ENCODE measurements at regions not wholly inside any gene's neighbourhood (a gene's known extent, or its start where the extent isn't known, plus 50 kb on each side); places are given as distances from the start of the nearest gene placed in this dataset.
"Not testable (repeated sequence)": the region's sequence is repeated elsewhere in the genome, so short reads cannot be mapped to it uniquely, and the experiment has no call there.

GRCh38 chr10:131810036-131810804 lies 90.6 kb upstream of the PPP2R2D start:
- DNase-seq = no peak

DNA sequence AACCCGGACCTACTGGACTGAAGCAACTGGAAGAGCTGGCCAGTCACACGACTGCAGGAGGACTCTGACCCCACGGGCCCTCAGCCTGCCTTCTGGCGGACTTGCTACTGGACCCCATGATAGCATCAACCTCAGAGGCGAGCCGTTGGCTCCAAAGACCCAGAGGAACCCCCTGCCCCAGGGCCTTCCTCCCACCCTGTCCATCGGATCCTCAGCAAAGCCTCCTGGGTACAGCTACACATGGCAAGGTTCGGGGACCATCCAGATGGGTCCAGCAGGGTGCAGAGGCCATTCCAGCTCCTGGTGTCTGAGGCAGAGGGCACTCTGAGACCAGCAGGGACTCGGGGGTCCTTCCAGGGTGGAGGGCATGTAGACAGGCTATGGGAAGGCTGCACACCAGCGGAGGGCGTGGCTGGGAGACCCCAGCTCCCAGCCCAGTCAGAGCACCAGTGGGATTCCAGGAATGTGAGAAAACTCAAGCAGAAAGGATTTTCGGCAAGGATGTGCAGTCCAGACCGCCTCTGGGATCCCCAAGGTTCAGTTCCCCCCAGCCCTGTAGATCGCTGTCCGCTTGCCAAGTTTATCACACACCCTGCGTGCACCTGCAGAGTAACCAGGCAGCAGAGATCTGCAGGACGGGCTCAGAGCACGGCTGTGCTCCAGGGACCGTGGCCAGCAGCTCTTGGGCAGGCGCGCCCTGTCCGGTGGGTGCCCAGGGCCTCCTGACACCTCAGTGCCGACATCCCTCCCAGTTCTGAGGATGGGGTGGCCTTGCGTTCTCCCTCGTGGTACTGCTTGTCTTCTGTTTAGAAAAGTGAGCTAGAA lies 89.8 kb upstream of the PPP2R2D start:
- no peak for DNase-seq

DNA sequence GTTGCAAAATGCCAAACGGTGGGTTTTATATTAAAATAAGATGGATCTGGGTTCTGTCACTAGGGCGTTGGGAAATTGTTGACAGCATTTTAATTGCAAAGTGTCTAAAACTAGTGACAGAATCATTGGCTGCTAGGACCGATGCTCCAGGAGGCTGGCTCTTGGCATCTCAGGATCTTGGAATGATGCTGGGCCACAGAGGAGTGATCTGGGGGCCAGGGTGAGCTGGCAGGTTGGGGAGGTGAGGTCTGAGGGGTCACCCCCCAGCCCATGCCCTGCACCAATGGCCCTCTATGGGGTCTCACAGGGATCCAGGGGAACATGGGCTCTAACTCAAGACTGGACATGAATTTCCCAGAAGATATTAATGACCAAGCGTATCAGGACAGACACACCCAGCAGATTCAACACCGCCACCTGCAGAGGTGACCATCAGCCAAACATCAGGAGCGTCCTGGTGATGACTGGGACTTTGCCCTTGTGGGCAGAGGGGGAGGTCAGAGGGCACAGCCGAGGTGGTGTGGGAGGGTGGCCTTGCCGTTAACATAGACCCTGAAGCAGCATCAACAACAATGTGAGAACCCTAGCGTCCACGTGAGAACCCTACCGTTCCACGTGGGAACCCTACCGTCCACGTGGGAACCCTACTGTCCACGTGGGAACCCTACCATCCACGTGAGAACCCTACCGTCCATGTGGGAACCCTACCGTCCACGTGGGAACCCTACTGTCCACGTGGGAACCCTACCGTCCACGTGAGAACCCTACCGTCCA lies 89.0 kb upstream of the PPP2R2D start:
- DNase-seq = no peak

DNA sequence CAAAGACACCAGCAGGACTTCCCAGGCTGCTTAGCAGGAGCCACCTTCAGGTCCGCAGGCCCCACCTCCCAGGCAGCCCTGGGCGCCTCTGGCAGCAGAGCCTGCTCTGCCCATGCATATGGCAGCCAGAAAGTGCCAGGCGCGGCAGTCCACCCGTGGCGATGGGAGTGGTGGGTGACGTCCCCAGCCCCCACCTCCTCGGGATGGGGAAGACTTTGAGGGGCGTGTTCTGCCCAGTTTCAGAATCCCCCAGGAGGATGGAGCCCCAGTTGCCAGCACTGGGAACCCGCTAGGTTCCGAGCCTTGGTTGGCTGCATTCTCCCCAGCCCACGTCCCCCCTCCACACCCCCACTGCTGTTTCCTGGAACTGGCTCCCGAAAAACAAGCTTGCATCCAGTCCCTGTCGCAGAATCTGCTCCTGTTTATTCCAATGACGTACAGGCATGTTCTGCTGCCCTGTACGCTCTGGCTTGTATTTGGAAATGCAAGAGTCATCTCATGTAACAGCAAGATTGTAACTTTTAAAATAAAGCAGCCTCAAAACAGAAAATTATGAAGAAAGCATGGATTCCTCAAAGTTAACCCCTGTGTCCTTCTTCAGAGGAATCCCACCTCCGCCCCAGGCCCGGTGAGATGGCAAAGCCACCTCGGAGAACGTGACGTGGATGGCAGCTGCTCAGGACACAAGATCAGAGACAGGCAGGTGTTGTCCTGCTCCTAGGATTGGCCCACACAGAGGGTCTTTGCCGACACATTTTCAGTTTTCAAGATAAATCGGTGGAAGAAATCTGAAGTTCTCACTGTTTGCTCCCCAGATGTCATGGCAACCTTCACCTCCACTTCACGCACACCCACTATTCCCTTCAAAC lies 87.8 kb upstream of the PPP2R2D start:
- DNase-seq = no peak

- no peak for DNase-seq
These were observed 86.1 kb upstream of the PPP2R2D start for GRCh38 chr10:131814567-131815265.

GRCh38 chr10:131815266-131816156 lies 85.3 kb upstream of the PPP2R2D start:
- DNase-seq = no peak

- no peak for DNase-seq
These were observed 84.5 kb upstream of the PPP2R2D start for GRCh38 chr10:131816157-131816775.

GRCh38 chr10:131816941-131817700 lies 83.7 kb upstream of the PPP2R2D start:
- DNase-seq = no peak

DNA sequence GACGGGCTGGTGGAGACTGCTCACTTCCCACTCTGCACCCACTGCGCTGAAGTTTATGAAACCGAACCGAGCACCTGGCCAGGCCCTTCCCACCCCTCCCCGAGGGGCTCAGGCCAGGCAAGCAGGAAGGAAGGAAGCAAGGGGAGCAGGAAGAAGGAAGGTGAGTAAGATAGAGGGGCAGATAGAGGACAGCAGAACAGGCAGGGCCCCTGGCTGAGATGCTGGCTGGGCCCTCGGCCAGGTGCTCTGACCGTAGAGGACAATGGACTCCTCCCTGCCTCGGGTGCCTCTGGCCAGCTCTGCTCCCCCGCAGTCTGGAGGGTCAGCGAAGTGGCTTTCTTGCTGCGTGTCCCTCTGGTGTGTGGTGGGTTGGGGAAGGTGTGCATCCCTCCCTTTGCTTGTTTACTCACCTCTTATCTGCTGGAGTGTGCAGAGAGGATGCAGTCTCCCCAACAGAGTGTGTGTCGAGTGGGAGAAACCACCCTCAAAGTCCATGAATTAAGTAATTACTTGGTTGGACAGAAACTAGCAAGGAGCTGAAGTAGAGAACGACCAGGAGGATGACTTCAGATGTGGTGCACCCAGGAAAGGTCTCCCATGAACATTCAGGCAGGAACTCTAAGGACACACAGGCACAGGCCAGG lies 82.8 kb upstream of the PPP2R2D start:
- no peak for DNase-seq

DNA sequence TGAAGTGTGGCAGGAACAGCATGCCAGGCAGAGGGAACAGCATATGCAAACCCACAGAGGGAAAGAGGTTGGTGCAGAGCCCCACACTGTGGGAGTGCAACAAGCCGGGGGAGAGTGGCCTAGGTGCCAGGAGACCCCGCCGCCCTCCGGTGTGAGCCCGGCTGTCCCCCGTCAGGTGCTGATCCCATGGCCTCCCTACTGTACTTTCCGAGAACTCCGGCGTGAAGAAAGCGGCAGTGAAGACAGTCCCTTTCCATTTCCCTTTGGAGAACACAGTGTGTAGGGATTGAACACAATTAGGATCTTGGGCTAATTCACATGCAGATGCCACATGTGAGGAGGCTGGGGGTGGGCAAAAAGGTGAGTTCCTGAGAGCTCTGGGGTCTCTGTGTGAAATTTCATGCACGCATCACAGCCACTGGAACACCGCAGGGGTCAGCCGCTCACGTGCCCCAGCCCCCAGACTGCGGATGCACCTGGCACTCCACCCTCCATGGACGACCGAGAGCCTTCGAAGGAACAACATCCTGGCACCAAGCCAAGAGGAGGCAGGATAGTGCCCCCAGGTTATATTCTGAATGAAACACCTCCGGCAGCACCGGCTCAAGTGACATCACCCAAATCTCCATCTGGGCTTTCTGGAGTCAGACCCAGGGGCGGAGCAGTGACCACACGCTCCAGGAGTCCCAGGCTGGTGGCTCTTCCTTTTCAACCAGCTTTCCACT lies 82.1 kb upstream of the PPP2R2D start:
- no peak for DNase-seq

DNA sequence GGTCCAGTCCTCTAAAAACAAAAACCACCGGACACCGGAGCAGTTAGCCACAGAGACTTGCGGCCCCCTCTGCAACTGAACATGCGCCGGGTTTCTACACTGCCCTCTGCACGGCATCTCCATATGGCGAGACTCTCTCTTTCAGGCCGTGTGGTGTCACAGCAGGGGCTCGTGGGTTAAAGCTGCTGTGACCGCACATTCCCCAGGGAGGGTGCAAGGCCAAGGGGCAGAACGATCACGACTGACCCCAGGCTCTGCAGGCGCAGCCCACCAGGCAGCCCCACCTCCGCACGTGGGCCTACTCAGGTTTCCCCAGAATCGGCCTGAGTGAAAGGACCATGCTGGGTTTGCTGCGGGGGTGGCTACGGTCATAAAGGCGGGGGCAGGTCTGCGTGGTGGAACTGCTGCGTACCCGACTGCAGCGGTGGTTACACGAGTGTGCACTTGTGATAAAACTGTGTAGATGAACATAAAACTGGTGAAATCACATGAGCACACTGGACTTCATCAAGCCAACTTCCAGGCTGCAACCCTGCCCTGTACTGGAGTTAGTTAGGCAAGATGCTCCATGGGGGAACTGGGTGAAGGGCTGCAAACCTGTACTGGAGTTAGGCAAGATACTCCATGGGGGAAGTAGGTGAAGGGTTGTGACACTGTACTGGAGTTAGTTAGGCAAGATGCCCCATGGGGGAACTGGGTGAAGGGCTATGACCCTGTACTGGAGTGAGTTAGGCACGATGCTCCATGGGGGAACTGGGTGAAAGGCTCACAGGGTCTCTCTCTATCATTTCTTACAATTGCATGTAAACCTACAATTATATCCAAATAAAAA lies 81.4 kb upstream of the PPP2R2D start:
- DNase-seq = no peak

DNA sequence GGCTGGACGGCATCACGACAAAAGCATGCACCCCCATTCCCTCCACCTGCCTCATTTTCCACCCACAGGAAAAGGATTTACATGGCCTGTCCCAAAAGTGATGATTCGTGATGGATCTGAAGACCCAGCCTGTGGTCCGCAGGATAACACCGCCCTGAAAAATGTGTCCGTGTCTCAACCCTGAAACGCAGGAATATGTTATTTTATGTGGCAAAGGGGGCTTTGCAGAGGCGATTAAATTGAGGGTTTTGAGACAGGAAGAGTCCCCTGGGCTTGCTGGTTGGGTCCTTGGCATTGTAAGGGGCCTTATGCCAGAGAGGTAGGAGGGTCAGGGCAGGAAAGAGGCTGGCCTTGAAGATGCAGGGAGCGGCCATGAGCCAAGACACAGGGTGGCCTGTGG lies 80.2 kb upstream of the PPP2R2D start:
- DNase-seq = no peak

DNA sequence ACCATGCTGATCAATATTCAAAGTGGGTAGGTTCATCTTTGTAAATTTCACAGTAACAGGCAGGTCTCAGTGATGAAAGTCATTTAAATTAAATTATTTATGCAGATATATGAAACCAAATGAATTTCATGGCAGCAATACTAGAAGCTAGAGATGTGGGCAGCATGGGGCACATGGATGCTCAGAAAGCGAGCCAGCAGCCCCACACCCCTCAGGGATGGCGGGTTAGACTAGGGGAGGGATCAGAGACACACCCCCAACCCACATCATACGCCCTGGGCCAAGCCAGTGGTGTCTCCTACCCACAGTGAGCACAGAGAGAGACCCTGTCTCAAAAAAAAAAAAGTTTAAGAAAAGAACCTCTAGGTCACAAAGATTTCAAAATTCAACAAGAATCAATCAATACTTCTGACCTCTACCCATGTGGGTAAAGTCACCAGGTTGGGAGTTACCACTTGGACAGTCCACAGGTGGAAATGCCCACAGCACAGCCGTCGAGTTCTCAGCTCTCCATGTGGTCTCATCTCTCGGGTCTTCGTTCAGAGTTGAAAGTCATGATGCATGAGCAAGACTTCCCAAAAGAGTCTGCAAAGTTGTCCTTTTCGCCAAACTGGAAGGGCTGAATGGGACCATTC lies 79.3 kb upstream of the PPP2R2D start:
- no peak for DNase-seq

GRCh38 chr10:131822013-131822691 lies 78.7 kb upstream of the PPP2R2D start:
- DNase-seq = no peak

DNA sequence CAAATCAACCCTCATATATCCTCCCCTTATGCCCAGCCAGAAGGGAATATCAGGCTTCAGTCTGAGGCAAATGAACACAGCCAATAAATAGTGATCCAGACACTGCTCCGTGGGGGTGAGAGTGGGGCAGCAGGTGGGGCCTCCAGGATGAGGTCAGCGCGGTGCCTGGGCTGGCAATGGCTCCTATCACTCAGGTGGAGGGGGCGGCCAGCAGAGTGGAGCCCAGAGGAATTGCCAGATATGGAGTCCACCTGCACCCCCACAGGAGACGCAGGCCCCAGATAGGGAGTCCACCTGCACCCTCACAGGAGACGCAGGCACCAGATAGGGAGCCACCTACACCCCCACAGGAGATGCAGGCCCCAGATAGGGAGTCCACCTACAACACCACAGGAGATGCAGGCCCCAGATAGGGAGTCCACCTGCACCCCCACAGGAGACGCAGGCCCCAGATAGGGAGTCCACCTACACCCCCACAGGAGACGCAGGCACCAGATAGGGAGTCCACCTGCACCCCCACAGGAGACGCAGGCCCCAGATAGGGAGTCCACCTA lies 78.0 kb upstream of the PPP2R2D start:
- no peak for DNase-seq

GRCh38 chr10:131823601-131824099 lies 77.2 kb upstream of the PPP2R2D start:
- not testable (repeated sequence) for DNase-seq
